HepG2 (cell line): ENCODE measurements at regions not wholly inside any gene's neighbourhood (a gene's known extent, or its start where the extent isn't known, plus 50 kb on each side); places are given as distances from the start of the nearest gene placed in this dataset.
A peak's percentile ranks its signal among the peaks of the same experiment; 100 is the strongest.

Source experiments
- CREBL2 ChIP-seq: sonication (generic); formaldehyde crosslinking; IDR thresholded peaks from 2 replicates; pipeline ENCODE4 v1.8.1; 2023; ENCODE audit warnings: missing genetic modification reagents, mild to moderate bottlenecking, borderline replicate concordance
- DBP ChIP-seq: sonication (generic); formaldehyde crosslinking; IDR thresholded peaks from 2 replicates; pipeline ENCODE4 v1.4.0; 2020; ENCODE audit warnings: missing genetic modification reagents; ENCODE audit errors: not compliant biosample characterization
- DMAP1 ChIP-seq: IDR thresholded peaks from 2 replicates; pipeline ENCODE4 v1.6.1; 2016
- DNMT1 ChIP-seq: sonication (generic); formaldehyde crosslinking; IDR thresholded peaks from 2 replicates; pipeline ENCODE4 v1.5.1; 2020; ENCODE audit warnings: mild to moderate bottlenecking, missing genetic modification reagents
- FLYWCH1 ChIP-seq: sonication (generic); formaldehyde crosslinking; IDR thresholded peaks from 2 replicates; pipeline ENCODE4 v1.8.1; 2023; ENCODE audit warnings: mild to moderate bottlenecking, missing genetic modification reagents
- IKZF4 ChIP-seq: sonication (generic); formaldehyde crosslinking; IDR thresholded peaks from 2 replicates; pipeline ENCODE4 v1.5.1; 2020; ENCODE audit warnings: borderline replicate concordance, mild to moderate bottlenecking, low read depth, missing genetic modification reagents; ENCODE audit errors: not compliant biosample characterization
- NCOA2 ChIP-seq: sonication (generic); formaldehyde crosslinking; IDR thresholded peaks from 2 replicates; pipeline ENCODE4 v1.8.0; 2022; ENCODE audit warnings: inconsistent platforms
- ONECUT2 ChIP-seq: sonication (generic); formaldehyde crosslinking; IDR thresholded peaks from 2 replicates; pipeline ENCODE4 v1.4.0; 2020; ENCODE audit warnings: missing genetic modification reagents
- PAXIP1 ChIP-seq: sonication (generic); formaldehyde crosslinking; conservative IDR thresholded peaks from 2 replicates; pipeline ENCODE4 v1.4.0; 2020; ENCODE audit warnings: mild to moderate bottlenecking, missing genetic modification reagents, moderate library complexity
- PPARG ChIP-seq: conservative IDR thresholded peaks from 2 replicates; pipeline ENCODE4 v1.6.1; 2016; ENCODE audit warnings: missing biosample characterization, missing genetic modification reagents
- SOX13 ChIP-seq, 3 experiments: fragments of 450-650 bp in 1 of 3; sonication (generic) in 1 of 3; formaldehyde crosslinking in 1 of 3; IDR thresholded peaks in 2 of 3; conservative IDR thresholded peaks in 1 of 3; 2 replicates each; pipeline versions ENCODE4 v1.5.0 to v1.6.1; 2016 to 2020; ENCODE audit warnings: antibody characterized with exemption in 1 of 3, mild to moderate bottlenecking in 1 of 3, missing compliant biosample characterization in 1 of 3, missing genetic modification reagents in 1 of 3, moderate library complexity in 1 of 3
- SRSF9 ChIP-seq: fragments of 200-400 bp; formaldehyde crosslinking; IDR thresholded peaks from 2 replicates; pipeline ENCODE4 v1.6.1; 2018; ENCODE audit warnings: borderline replicate concordance, mild to moderate bottlenecking, low read depth, low read length; ENCODE audit not compliant: insufficient read depth, poor library complexity, severe bottlenecking
- USF2 ChIP-seq, 2 experiments: sonication (generic) in 1 of 2; formaldehyde crosslinking in 1 of 2; IDR thresholded peaks; 2 replicates each; pipeline versions ENCODE4 v1.5.1 to v1.6.1; 2011 to 2020; ENCODE audit warnings: borderline replicate concordance in 1 of 2, low read depth in 1 of 2, low read length in 1 of 2, mild to moderate bottlenecking in 1 of 2, missing genetic modification reagents in 1 of 2, moderate library complexity in 1 of 2
- ZNF484 ChIP-seq: sonication (generic); formaldehyde crosslinking; IDR thresholded peaks from 2 replicates; pipeline ENCODE4 v1.5.1; 2020; ENCODE audit warnings: mild to moderate bottlenecking, low read depth, missing genetic modification reagents, borderline replicate concordance
- ZNF512 ChIP-seq: sonication (generic); formaldehyde crosslinking; IDR thresholded peaks from 2 replicates; pipeline ENCODE4 v1.4.0; 2020; ENCODE audit warnings: mild to moderate bottlenecking, missing genetic modification reagents
- ZNF546 ChIP-seq: sonication (generic); formaldehyde crosslinking; conservative IDR thresholded peaks from 2 replicates; pipeline ENCODE4 v1.8.1; 2023; ENCODE audit warnings: mild to moderate bottlenecking, missing genetic modification reagents
- ZNF562 ChIP-seq: sonication (generic); formaldehyde crosslinking; IDR thresholded peaks from 2 replicates; pipeline ENCODE4 v1.8.0; 2022; ENCODE audit warnings: missing genetic modification reagents, borderline replicate concordance
- ZNF660 ChIP-seq: sonication (generic); formaldehyde crosslinking; IDR thresholded peaks from 2 replicates; pipeline ENCODE4 v1.5.1; 2020; ENCODE audit warnings: mild to moderate bottlenecking, low read depth, missing genetic modification reagents, borderline replicate concordance
- ZNF720 ChIP-seq: sonication (generic); formaldehyde crosslinking; IDR thresholded peaks from 2 replicates; pipeline ENCODE4 v1.4.0; 2020; ENCODE audit warnings: missing genetic modification reagents

GRCh38 chr2:172270278-172271079 is 156.9 kb upstream of the ITGA6 start (continued):
- TF ChIP-seq IKZF4 (CRISPR knock-in tag) (no peak), DMAP1 (no peak), ZNF660 (CRISPR knock-in tag) (no peak), ZNF562 (no peak), CREBL2 (CRISPR knock-in tag) (no peak), ZNF484 (CRISPR knock-in tag) (peak; percentile 87; the same call in 1 of the 2 replicates), DBP (no peak), ZNF512 (CRISPR knock-in tag) (no peak), ZNF720 (CRISPR knock-in tag) (no peak), PAXIP1 (no peak; the same call in 1 of the 2 replicates), NCOA2 (CRISPR knock-in tag) (no peak), PPARG (no peak), USF2 (IDR thresholded peaks at IDR 0.05; ENCODE audit: low read depth, low read length) (no peak), USF2 (CRISPR knock-in tag; IDR thresholded peaks at IDR 0.05; ENCODE audit: borderline replicate concordance) (no peak), DNMT1 (CRISPR knock-in tag) (no peak), ZNF546 (CRISPR knock-in tag) (no peak), SRSF9 (no peak), SOX13 (IDR thresholded peaks at IDR 0.05) (no peak), SOX13 (CRISPR knock-in tag; conservative IDR thresholded peaks at IDR 0.05 in 1 of 2, IDR thresholded peaks at IDR 0.05 in 1 of 2) (peak in 1 of 2 experiments; percentile 27; a peak in 1 of 4 replicates), ONECUT2 (CRISPR knock-in tag) (no peak), FLYWCH1 (CRISPR knock-in tag) (no peak)
